Activated CD4-positive, alpha-beta T cell treated with anti-CD3 and anti-CD28 coated beads, Interleukin-2, amount 10 ng/mL, durations not matched to agents 24 days and 14 days (primary cell): ENCODE measurements at regions not wholly inside any gene's neighbourhood (a gene's known extent, or its start where the extent isn't known, plus 50 kb on each side); places are given as distances from the start of the nearest gene placed in this dataset.

Source experiments
- DNase-seq: peaks from one replicate; pipeline ENCODE4 v3.0.0; 2022
- H3K27ac Mint-ChIP-seq: one replicate; pipeline ENCODE4 v1.8.0; 2022; ENCODE audit warnings: mild to moderate bottlenecking, mixed read lengths
- H3K27me3 Mint-ChIP-seq: one replicate; pipeline ENCODE4 v1.8.0; 2022; ENCODE audit warnings: mixed read lengths
- H3K36me3 Mint-ChIP-seq: one replicate; pipeline ENCODE4 v1.8.0; 2022; ENCODE audit warnings: low read depth, mild to moderate bottlenecking, mixed read lengths
- H3K4me1 Mint-ChIP-seq: one replicate; pipeline ENCODE4 v1.8.0; 2021; ENCODE audit warnings: mixed read lengths
- H3K4me3 Mint-ChIP-seq: one replicate; pipeline ENCODE4 v1.8.0; 2022; ENCODE audit warnings: mild to moderate bottlenecking, moderate library complexity, mixed read lengths
- H3K9me3 Mint-ChIP-seq: one replicate; pipeline ENCODE4 v1.8.0; 2021; ENCODE audit warnings: mixed read lengths
- intact Hi-C: fragments of 100-400 bp; cut with micrococcal nuclease; formaldehyde crosslinking; loops from one replicate; pipeline ENCODE4 v1.15.1; 2023

GRCh38 chr16:75921281-75921680 lies 195.0 kb upstream of the CPHXL start:
- H3K27ac Mint-ChIP-seq, result no peak overlapping the region
- H3K36me3 Mint-ChIP-seq, result no peaks in the 10 kb centered on the region
- H3K4me1 Mint-ChIP-seq, result no peaks in the 10 kb centered on the region
- intact Hi-C loops, result no loop called here
- H3K27me3 Mint-ChIP-seq, result no peaks in the 10 kb centered on the region
- H3K4me3 Mint-ChIP-seq, result no peak overlapping the region
- no peak for DNase-seq
- no peaks in the 10 kb centered on the region for H3K9me3 Mint-ChIP-seq

- Mint-ChIP-seq H3K27ac (no peak overlapping the region), H3K9me3 (no peaks in the 10 kb centered on the region), H3K4me3 (no peak overlapping the region), H3K27me3 (no peaks in the 10 kb centered on the region), H3K36me3 (no peaks in the 10 kb centered on the region), H3K4me1 (no peaks in the 10 kb centered on the region)
- no peak for DNase-seq
- intact Hi-C loops, result no loop called here
Measured at GRCh38 chr16:75922250-75922649, 196.0 kb upstream of the CPHXL start.

GRCh38 chr16:75924397-75924796 lies 198.1 kb upstream of the CPHXL start:
- Mint-ChIP-seq H3K27me3 (no peaks in the 10 kb centered on the region), H3K4me3 (no peak overlapping the region), H3K4me1 (no peaks in the 10 kb centered on the region), H3K9me3 (no peaks in the 10 kb centered on the region), H3K27ac (no peak overlapping the region), H3K36me3 (no peaks in the 10 kb centered on the region)
- intact Hi-C loops, result no loop called here
- DNase-seq, result no peak

GRCh38 chr16:75927810-75928209 lies 201.5 kb upstream of the CPHXL start:
- no peak for DNase-seq
- H3K27me3 Mint-ChIP-seq, result no peaks in the 10 kb centered on the region
- no peaks in the 10 kb centered on the region for H3K36me3 Mint-ChIP-seq
- H3K27ac Mint-ChIP-seq, result no peak overlapping the region
- no peaks in the 10 kb centered on the region for H3K4me1 Mint-ChIP-seq
- H3K9me3 Mint-ChIP-seq, result no peaks in the 10 kb centered on the region
- intact Hi-C loops, result no loop called here
- no peak overlapping the region for H3K4me3 Mint-ChIP-seq

- no peak for DNase-seq
- no peaks in the 10 kb centered on the region for H3K9me3 Mint-ChIP-seq
- H3K36me3 Mint-ChIP-seq, result no peaks in the 10 kb centered on the region
- no peaks in the 10 kb centered on the region for H3K27me3 Mint-ChIP-seq
- no peaks in the 10 kb centered on the region for H3K4me1 Mint-ChIP-seq
- no peak overlapping the region for H3K27ac Mint-ChIP-seq
- no peak overlapping the region for H3K4me3 Mint-ChIP-seq
- intact Hi-C loops, result no loop called here
Measured at GRCh38 chr16:75928295-75928694, 202.0 kb upstream of the CPHXL start.

DNA sequence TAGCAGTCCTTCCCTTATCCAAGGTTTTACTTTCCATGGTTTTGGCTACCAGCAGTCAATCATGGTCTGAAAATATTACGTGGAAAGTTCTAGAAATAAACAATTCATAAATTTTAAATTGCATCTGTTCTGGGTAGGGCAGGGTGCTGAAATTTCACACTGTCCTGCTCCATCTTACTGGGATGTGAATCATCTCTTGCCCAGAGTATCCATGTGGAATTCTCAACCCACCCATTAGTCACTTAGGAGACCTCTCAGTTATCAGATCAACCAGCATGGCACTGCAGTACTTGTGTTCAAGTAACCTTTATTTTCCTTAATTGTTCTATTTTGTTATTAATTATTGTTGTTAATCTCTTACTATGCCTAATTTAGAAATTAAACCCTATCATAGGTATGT lies 202.8 kb upstream of the CPHXL start:
- Mint-ChIP-seq H3K4me3 (no peak overlapping the region), H3K36me3 (no peaks in the 10 kb centered on the region), H3K27me3 (no peaks in the 10 kb centered on the region), H3K9me3 (no peaks in the 10 kb centered on the region), H3K27ac (no peak overlapping the region), H3K4me1 (no peaks in the 10 kb centered on the region)
- intact Hi-C loops, result no loop called here
- DNase-seq, result no peak

DNA sequence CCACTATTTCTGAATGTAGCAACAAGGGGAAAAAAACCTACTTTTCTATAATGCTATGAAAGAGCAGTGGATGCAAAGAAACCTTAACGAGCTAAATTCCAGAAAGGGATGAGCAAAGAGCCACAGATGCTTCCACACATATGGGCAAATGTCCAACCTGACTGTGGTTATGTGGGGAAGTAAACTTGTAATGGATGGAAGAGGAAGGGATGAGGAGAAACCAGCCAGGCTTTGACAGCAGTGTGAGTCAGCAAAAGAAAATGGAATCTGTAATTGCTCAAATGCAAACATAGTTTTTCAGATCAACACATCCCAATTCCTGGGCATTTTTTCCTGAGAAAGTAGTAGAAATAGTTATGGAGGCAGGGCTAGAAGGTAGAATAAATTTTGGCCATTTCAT lies 204.8 kb upstream of the CPHXL start:
- H3K4me3 Mint-ChIP-seq, result no peak overlapping the region
- DNase-seq, result no peak
- no peaks in the 10 kb centered on the region for H3K36me3 Mint-ChIP-seq
- no peaks in the 10 kb centered on the region for H3K4me1 Mint-ChIP-seq
- intact Hi-C loops, result no loop called here
- no peak overlapping the region for H3K27ac Mint-ChIP-seq
- no peaks in the 10 kb centered on the region for H3K9me3 Mint-ChIP-seq
- H3K27me3 Mint-ChIP-seq, result no peaks in the 10 kb centered on the region

- intact Hi-C loops, result no loop called here
- H3K27ac Mint-ChIP-seq, result no peak overlapping the region
- DNase-seq, result no peak
- H3K9me3 Mint-ChIP-seq, result no peaks in the 10 kb centered on the region
- no peaks in the 10 kb centered on the region for H3K4me1 Mint-ChIP-seq
- no peaks in the 10 kb centered on the region for H3K27me3 Mint-ChIP-seq
- no peak overlapping the region for H3K4me3 Mint-ChIP-seq
- no peaks in the 10 kb centered on the region for H3K36me3 Mint-ChIP-seq
Measured at GRCh38 chr16:75931970-75932369, 205.7 kb upstream of the CPHXL start.

- intact Hi-C loops, result no loop called here
- no peaks in the 10 kb centered on the region for H3K4me1 Mint-ChIP-seq
- H3K9me3 Mint-ChIP-seq, result no peaks in the 10 kb centered on the region
- H3K4me3 Mint-ChIP-seq, result no peak overlapping the region
- H3K27me3 Mint-ChIP-seq, result no peaks in the 10 kb centered on the region
- no peak overlapping the region for H3K27ac Mint-ChIP-seq
- DNase-seq, result no peak
- H3K36me3 Mint-ChIP-seq, result no peaks in the 10 kb centered on the region
Measured at GRCh38 chr16:75938818-75939217, 212.5 kb upstream of the CPHXL start.

- Mint-ChIP-seq H3K9me3 (no peaks in the 10 kb centered on the region), H3K4me1 (no peaks in the 10 kb centered on the region), H3K27ac (no peak overlapping the region), H3K36me3 (no peaks in the 10 kb centered on the region), H3K27me3 (no peaks in the 10 kb centered on the region), H3K4me3 (no peak overlapping the region)
- intact Hi-C loops, result no loop called here
- DNase-seq, result no peak
Measured at GRCh38 chr16:75942351-75942750, 216.1 kb upstream of the CPHXL start.

- H3K27me3 Mint-ChIP-seq, result no peaks in the 10 kb centered on the region
- no peak overlapping the region for H3K27ac Mint-ChIP-seq
- no peak overlapping the region for H3K4me3 Mint-ChIP-seq
- no peaks in the 10 kb centered on the region for H3K4me1 Mint-ChIP-seq
- intact Hi-C loops, result no loop called here
- no peaks in the 10 kb centered on the region for H3K9me3 Mint-ChIP-seq
- no peaks in the 10 kb centered on the region for H3K36me3 Mint-ChIP-seq
- no peak for DNase-seq
Measured at GRCh38 chr16:75942936-75943335, 216.6 kb upstream of the CPHXL start.

DNA sequence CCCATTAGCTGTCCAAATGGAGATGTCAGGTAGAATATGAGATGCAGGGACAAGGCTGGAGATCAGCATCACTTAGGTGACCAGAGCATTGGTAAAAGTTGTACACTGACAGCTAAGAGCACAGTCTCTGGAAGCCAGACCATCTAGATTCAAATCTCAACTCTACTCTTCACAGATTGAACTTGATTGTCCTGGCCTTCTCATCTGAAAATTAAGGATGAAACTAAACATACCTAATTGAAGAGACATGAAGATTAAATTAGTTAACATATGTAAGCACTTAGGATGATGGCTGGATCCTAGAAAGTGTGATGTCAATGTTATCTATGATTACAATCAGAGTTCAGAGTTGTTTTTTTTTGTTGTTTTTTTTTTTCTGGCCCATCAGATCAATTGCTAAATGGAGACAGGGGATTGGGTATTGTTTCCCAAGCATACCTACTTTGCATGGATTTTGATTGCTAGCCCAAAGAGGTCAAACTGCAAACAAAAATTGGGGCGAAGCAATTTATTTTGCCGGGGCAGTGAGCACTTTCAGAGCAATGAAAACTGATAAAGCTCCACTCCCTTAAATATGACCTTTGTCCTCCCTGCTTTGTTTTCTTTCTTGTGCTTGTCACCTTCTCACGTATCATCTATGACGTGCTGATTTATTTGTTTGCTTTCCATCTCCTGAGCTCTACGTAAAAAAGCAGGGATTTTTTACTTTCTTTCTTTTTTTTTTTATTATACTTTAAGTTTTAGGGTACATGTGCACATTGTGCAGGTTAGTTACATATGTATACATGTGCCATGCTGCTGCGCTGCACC lies 217.6 kb upstream of the CPHXL start:
- no peaks in the 10 kb centered on the region for H3K4me1 Mint-ChIP-seq
- H3K27ac Mint-ChIP-seq, result no peak overlapping the region
- no peaks in the 10 kb centered on the region for H3K36me3 Mint-ChIP-seq
- no peak for DNase-seq
- no peaks in the 10 kb centered on the region for H3K9me3 Mint-ChIP-seq
- no peak overlapping the region for H3K4me3 Mint-ChIP-seq
- H3K27me3 Mint-ChIP-seq, result no peaks in the 10 kb centered on the region
- intact Hi-C loops, result no loop called here

DNA sequence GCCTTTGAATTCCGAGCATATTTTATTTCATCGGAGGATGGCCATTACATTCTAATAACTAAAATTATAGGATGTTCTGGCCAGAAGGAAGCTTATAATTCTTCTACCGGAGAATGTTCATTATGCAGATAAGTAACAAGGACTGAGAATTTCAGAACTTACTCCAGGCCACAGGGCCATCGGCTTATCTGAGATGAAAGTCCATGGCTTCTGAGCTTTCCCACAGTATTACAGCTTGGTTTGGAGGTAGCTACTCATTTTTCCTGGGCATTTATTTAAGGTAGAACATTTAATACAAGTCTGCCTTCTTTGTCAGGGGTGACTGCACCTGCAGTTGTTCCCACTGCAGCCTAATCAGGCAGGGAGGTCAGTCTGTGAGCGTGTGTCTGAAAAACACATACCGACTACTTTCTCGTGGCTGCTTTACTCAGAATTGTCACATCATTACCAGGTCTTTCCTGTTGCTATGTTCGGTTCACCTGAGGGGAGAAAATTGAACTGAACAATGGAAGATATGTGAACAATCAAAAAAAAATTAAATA lies 219.7 kb upstream of the CPHXL start:
- intact Hi-C loops, result no loop called here
- no peaks in the 10 kb centered on the region for H3K36me3 Mint-ChIP-seq
- no peaks in the 10 kb centered on the region for H3K27me3 Mint-ChIP-seq
- H3K27ac Mint-ChIP-seq, result no peak overlapping the region
- H3K4me3 Mint-ChIP-seq, result no peak overlapping the region
- no peaks in the 10 kb centered on the region for H3K9me3 Mint-ChIP-seq
- no peak for DNase-seq
- H3K4me1 Mint-ChIP-seq, result no peaks in the 10 kb centered on the region

DNA sequence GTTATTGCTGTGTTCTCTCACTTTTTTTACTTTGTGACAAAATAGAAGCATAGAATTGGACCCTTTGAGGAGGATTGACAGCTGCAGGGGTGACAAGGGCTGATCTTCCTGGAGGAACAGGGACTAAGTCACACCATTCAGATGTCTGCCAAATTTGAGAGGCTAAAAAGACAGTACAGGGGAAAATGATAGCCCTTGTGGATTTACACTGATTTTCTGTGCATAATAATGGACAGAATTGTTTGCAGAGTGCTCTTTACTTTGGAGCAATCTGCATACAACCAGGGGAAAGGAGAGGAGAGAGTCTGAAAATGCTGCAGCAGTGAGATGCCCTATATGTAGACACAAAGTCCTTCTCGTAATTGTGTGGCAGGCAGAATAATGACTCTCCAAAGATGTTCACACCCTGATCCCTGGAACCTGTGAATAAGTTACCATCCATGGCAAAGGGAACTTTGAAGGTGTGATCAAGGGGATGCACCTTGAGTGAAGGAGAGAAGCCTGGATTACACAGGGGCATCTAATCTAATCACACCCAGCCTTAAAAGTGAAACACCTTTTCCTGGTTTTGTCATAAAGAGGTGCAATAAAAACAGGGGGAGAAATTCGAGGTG lies 221.4 kb upstream of the CPHXL start:
- Mint-ChIP-seq H3K9me3 (no peaks in the 10 kb centered on the region), H3K36me3 (no peaks in the 10 kb centered on the region), H3K4me1 (no peaks in the 10 kb centered on the region), H3K27me3 (no peaks in the 10 kb centered on the region), H3K4me3 (no peak overlapping the region), H3K27ac (no peak overlapping the region)
- intact Hi-C loops, result no loop called here
- DNase-seq, result no peak

GRCh38 chr16:75948441-75948840 lies 222.2 kb upstream of the CPHXL start:
- Mint-ChIP-seq H3K27ac (no peak overlapping the region), H3K27me3 (no peaks in the 10 kb centered on the region), H3K4me3 (no peak overlapping the region), H3K4me1 (no peaks in the 10 kb centered on the region), H3K36me3 (no peaks in the 10 kb centered on the region), H3K9me3 (no peaks in the 10 kb centered on the region)
- DNase-seq, result no peak
- intact Hi-C loops, result no loop called here
